ENCODE measurements at regions not wholly inside any gene's neighbourhood (a gene's known extent, or its start where the extent isn't known, plus 50 kb on each side); places are given as distances from the start of the nearest gene placed in this dataset.

DNA sequence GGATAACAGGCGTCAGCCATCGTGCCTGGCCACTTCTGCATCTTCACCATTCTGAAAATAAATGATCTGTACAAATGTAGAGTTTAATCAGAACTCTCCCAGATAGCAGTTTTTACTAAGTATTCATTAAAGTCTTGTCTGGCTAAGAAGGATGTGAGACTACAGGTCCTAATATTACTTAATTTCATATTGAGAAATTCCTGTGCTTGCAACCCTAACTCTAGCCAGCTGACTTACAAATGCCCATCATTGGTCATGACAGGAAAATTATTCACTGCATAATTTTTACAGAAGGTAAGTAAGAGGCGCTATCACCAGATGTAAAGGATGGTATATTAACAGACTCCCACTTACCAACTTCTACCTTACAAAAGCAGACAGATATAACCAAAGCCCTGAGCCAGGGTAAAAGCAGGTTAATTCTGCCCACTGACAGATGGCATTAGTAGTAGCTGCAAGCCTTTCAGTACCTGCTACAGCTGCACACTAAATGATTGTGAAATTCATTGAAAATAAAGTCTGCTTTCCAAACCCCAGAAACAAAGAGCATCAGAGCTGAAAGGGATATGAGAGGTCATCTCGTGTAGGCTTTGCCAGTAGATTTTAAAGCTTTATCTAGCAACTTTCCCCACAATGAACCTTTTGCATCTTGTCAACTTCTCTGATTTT is 55.9 kb upstream of the FOXN2 start:
- no peak for DNase-seq (ENCODE audit: low spot score)

- DNase-seq (ENCODE audit: low spot score): no peak
These were observed 54.7 kb upstream of the FOXN2 start for GRCh38 chr2:48259811-48260210.

DNA sequence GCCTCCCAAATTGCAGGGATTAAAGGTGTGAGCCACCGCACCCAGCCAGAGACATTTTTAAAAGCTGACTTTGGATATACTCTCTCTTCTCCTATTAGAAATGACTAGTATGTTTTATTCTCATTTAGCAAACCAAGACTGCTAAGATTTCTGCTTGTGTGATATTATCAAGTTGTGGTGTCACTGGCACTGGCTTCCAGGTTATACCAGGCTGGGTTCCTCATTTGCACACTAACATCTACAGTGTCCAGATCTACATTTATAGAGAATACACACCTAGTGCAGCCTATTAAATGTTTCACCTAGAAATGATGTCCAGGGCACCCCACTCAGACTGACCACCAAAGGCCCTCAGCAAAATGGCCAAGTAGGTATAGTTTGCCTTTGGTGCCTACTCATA is 49.9 kb upstream of the FOXN2 start:
- DNase-seq (ENCODE audit: low spot score): no peak

All from Ammon's horn (tissue), 1 donor.